Activated CD4-positive, alpha-beta T cell treated with anti-CD3 and anti-CD28 coated beads, Interleukin-2, amount 10 ng/mL, durations not matched to agents 7 days and 5 days (primary cell): ENCODE measurements at regions not wholly inside any gene's neighbourhood (a gene's known extent, or its start where the extent isn't known, plus 50 kb on each side); places are given as distances from the start of the nearest gene placed in this dataset.
A peak's percentile ranks its signal among the peaks of the same experiment; 100 is the strongest.

Experiments used
- CTCF ChIA-PET: fragments of 350-600 bp; sonication (Branson Sonifier 250); formaldehyde crosslinking; loops from one replicate; lab custom pipeline; 2021; ENCODE audit warnings: antibody characterized with exemption; lab: Charles Lee
- POLR2A ChIA-PET: fragments of 350-600 bp; sonication (Branson Sonifier 250); formaldehyde crosslinking; loops from one replicate; lab custom pipeline; 2021; ENCODE audit warnings: antibody characterized with exemption; lab: Charles Lee
- DNase-seq: peaks from one replicate; pipeline ENCODE4 v3.0.0-alpha.2; 2020
- H3K27ac Mint-ChIP-seq: one replicate; pipeline ENCODE4 v1.8.0; 2021; ENCODE audit warnings: mild to moderate bottlenecking, moderate library complexity, mixed read lengths
- H3K27me3 Mint-ChIP-seq: one replicate; pipeline ENCODE4 v1.8.0; 2021; ENCODE audit warnings: mixed read lengths
- H3K36me3 Mint-ChIP-seq: one replicate; pipeline ENCODE4 v1.8.0; 2021; ENCODE audit warnings: low read depth, mixed read lengths
- H3K4me1 Mint-ChIP-seq: one replicate; pipeline ENCODE4 v1.8.0; 2021; ENCODE audit warnings: mixed read lengths
- H3K4me3 Mint-ChIP-seq: one replicate; pipeline ENCODE4 v1.8.0; 2021; ENCODE audit warnings: mild to moderate bottlenecking, moderate library complexity, mixed read lengths
- H3K9me3 Mint-ChIP-seq: one replicate; pipeline ENCODE4 v1.8.0; 2021; ENCODE audit warnings: mixed read lengths

GRCh38 chr4:3343358-3343757 is 50.5 kb downstream of the RGS12 start:
- Mint-ChIP-seq H3K9me3 (no peaks in the 10 kb centered on the region), H3K27me3 (no peaks in the 10 kb centered on the region), H3K4me1 (peaks cover 22% of the 10 kb centered on the region), H3K36me3 (no peaks in the 10 kb centered on the region), H3K4me3 (no peak overlapping the region), H3K27ac (no peak overlapping the region)
- no peak for DNase-seq
- ChIA-PET CTCF (interaction anchor here (0.9 kb wide), 1 partner anchor 25 kb away, joined by 3 read pairs; no protein-coding TSS in a partner anchor), POLR2A (no interaction called here)

DNA sequence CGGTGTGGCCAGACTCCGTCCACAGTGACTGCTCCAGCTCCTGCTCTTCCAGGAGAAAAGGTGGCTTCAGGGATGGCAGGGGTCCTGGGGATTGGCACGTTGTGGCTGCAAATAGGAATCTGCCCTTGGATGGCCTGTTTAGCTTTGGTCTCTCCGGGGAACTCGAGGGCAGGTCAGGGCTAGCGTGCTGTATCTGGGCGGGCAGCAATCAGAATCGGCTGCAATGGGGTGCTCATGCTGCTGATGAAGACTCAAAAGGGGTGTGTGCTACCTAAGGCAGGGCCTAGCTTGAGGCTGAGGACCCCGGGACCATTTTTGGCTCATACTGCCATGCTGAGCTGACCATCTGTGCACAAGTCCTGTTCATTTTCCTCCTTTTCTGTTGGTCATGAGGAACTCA is 51.3 kb downstream of the RGS12 start:
- POLR2A ChIA-PET: no interaction called here
- no peaks in the 10 kb centered on the region for H3K9me3 Mint-ChIP-seq
- H3K4me3 Mint-ChIP-seq: no peak overlapping the region
- H3K27me3 Mint-ChIP-seq: no peaks in the 10 kb centered on the region
- no peaks in the 10 kb centered on the region for H3K36me3 Mint-ChIP-seq
- H3K27ac Mint-ChIP-seq: no peak overlapping the region
- CTCF ChIA-PET: interaction anchor here (0.9 kb wide), 1 partner anchor 26 kb away, joined by 3 read pairs; no protein-coding TSS in a partner anchor
- H3K4me1 Mint-ChIP-seq: peaks cover 22% of the 10 kb centered on the region
- no peak for DNase-seq

GRCh38 chr4:3344596-3344995 is 51.8 kb downstream of the RGS12 start:
- H3K27ac Mint-ChIP-seq: no peak overlapping the region
- ChIA-PET CTCF (no interaction called here), POLR2A (no interaction called here)
- no peaks in the 10 kb centered on the region for H3K27me3 Mint-ChIP-seq
- peaks cover 22% of the 10 kb centered on the region for H3K4me1 Mint-ChIP-seq
- no peak for DNase-seq
- no peaks in the 10 kb centered on the region for H3K36me3 Mint-ChIP-seq
- H3K9me3 Mint-ChIP-seq: no peaks in the 10 kb centered on the region
- no peak overlapping the region for H3K4me3 Mint-ChIP-seq

DNA sequence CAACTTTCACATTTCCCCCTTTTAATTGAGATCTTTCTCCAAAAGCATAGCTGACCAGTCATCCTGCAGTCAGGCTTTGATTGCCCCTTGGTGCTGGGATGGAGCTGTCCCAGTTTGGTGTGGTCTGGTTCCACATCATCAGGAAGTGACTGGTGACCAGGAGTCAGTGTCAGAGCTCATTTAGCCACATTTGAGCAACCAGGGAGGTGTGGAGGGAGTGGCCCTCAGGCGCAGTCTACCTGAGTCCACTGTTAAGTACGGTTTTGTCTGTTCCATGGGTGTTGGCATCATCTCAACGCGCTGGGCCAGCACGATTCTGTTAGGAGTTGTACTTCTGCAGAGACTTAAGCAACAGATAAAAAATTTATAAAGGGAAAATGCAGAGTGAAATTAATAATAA is 52.6 kb downstream of the RGS12 start:
- ChIA-PET POLR2A (no interaction called here), CTCF (interaction anchor here (1.7 kb wide), 1 partner anchor 10 kb away, joined by 10 read pairs; no protein-coding TSS in a partner anchor)
- no peak for DNase-seq

GRCh38 chr4:3346146-3346545 is 53.3 kb downstream of the RGS12 start:
- ChIA-PET CTCF (interaction anchor here (0.8 to 1.7 kb wide), 7 partner anchors 9 to 135 kb away, joined by 3 to 10 read pairs (median 4); partner anchors contain the start of gene HGFAC), POLR2A (interaction anchor here (0.6 kb wide), 1 partner anchor 17 kb away, joined by 3 read pairs; no protein-coding TSS in a partner anchor)
- no peaks in the 10 kb centered on the region for H3K36me3 Mint-ChIP-seq
- no peak overlapping the region for H3K27ac Mint-ChIP-seq
- DNase-seq: peak; percentile 66
- H3K27me3 Mint-ChIP-seq: no peaks in the 10 kb centered on the region
- no peak overlapping the region for H3K4me3 Mint-ChIP-seq
- peaks cover 22% of the 10 kb centered on the region for H3K4me1 Mint-ChIP-seq
- H3K9me3 Mint-ChIP-seq: no peaks in the 10 kb centered on the region

More for the DNA sequence above, 52.6 kb downstream of the RGS12 start:
- no peaks in the 10 kb centered on the region for H3K36me3 Mint-ChIP-seq
- no peaks in the 10 kb centered on the region for H3K9me3 Mint-ChIP-seq
- no peak overlapping the region for H3K27ac Mint-ChIP-seq
- H3K27me3 Mint-ChIP-seq: no peaks in the 10 kb centered on the region
- no peak overlapping the region for H3K4me3 Mint-ChIP-seq
- peaks cover 22% of the 10 kb centered on the region for H3K4me1 Mint-ChIP-seq

DNA sequence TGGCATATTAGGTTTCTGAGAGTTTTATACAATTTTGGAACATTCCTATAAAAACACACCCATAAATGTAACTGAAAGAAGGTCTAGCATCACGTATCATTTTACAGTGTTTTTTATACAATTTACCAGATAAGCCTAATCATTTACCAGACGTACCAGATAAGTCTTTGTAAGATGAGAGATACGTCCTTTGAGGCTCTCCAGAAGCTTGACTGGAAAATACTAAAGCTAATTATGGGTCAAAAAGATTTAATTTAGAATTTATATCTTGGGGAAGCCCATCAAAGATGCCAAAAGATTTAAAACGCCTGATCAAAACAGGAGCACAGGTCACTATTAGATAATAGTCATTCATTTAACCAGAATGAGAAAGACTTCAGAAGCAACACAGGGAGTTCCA is 55.0 kb downstream of the RGS12 start:
- Mint-ChIP-seq H3K27me3 (no peaks in the 10 kb centered on the region), H3K9me3 (peaks cover 12% of the 10 kb centered on the region), H3K4me3 (no peak overlapping the region), H3K27ac (no peak overlapping the region), H3K4me1 (peaks cover 11% of the 10 kb centered on the region), H3K36me3 (peaks cover 4% of the 10 kb centered on the region)
- CTCF ChIA-PET: no interaction called here
- DNase-seq: no peak
- POLR2A ChIA-PET: no interaction called here

DNA sequence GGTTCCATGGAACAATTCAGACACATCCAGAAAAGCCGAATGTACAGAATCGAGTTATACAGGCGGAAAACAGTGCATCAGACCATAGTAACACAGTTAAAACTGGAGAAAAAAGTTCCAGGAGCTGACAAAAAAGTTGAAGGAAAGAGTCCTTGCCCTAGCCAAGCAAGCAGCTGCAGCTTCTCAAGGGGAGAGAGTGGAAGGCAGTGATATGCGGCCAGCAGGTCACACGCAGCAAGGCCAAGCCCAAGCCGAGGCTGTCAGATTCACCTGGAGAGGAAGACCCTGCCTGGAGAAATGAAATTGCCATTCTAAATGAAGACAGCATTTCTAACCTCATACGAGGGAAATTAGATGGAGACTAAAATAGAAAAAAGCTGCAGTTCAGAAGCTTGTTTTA is 55.8 kb downstream of the RGS12 start:
- H3K27me3 Mint-ChIP-seq: no peaks in the 10 kb centered on the region
- H3K9me3 Mint-ChIP-seq: peaks cover 15% of the 10 kb centered on the region
- peaks cover 7% of the 10 kb centered on the region for H3K36me3 Mint-ChIP-seq
- H3K4me1 Mint-ChIP-seq: peaks cover 11% of the 10 kb centered on the region
- DNase-seq: no peak
- CTCF ChIA-PET: no interaction called here
- POLR2A ChIA-PET: no interaction called here
- no peak overlapping the region for H3K27ac Mint-ChIP-seq
- no peak overlapping the region for H3K4me3 Mint-ChIP-seq

DNA sequence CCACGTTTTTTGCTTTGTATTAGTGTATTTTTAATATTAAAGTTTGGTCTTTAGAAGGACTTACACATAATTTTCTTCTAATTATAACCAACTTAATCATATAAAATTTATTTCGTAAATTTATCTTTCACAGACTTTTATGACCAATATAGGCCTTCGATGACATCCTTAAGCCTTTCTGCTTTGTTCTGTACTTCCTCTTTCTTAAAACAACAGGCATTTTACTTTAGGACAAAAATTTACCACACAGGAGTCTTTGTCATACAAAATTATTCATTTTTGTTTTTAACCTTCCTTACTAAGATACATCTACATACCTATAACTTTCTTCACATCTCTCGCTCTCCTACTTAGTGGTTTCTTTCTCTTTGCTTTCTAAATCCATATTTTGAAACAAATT is 56.3 kb downstream of the RGS12 start:
- no peaks in the 10 kb centered on the region for H3K27me3 Mint-ChIP-seq
- H3K36me3 Mint-ChIP-seq: peaks cover 7% of the 10 kb centered on the region
- H3K4me1 Mint-ChIP-seq: peaks cover 11% of the 10 kb centered on the region
- CTCF ChIA-PET: no interaction called here
- POLR2A ChIA-PET: no interaction called here
- H3K9me3 Mint-ChIP-seq: peaks cover 15% of the 10 kb centered on the region
- no peak overlapping the region for H3K27ac Mint-ChIP-seq
- no peak for DNase-seq
- H3K4me3 Mint-ChIP-seq: no peak overlapping the region

GRCh38 chr4:3351997-3352396 is 59.2 kb downstream of the RGS12 start:
- no peak for DNase-seq
- no peak overlapping the region for H3K27ac Mint-ChIP-seq
- peaks cover 3% of the 10 kb centered on the region for H3K4me1 Mint-ChIP-seq
- CTCF ChIA-PET: interaction anchor here (2.1 kb wide), 1 partner anchor 13 kb away, joined by 8 read pairs; no protein-coding TSS in a partner anchor
- no peak overlapping the region for H3K4me3 Mint-ChIP-seq
- peaks cover 7% of the 10 kb centered on the region for H3K36me3 Mint-ChIP-seq
- POLR2A ChIA-PET: no interaction called here
- peaks cover 15% of the 10 kb centered on the region for H3K9me3 Mint-ChIP-seq
- H3K27me3 Mint-ChIP-seq: no peaks in the 10 kb centered on the region

- POLR2A ChIA-PET: no interaction called here
- CTCF ChIA-PET: interaction anchor here (2.1 kb wide), 1 partner anchor 13 kb away, joined by 8 read pairs; no protein-coding TSS in a partner anchor
- DNase-seq: no peak
- Mint-ChIP-seq H3K9me3 (peaks cover 15% of the 10 kb centered on the region), H3K4me1 (peaks cover 3% of the 10 kb centered on the region), H3K36me3 (peaks cover 7% of the 10 kb centered on the region), H3K27me3 (peaks cover under 1% of the 10 kb centered on the region), H3K27ac (no peak overlapping the region), H3K4me3 (no peak overlapping the region)
These were observed 59.7 kb downstream of the RGS12 start for GRCh38 chr4:3352505-3352904.

- CTCF ChIA-PET: interaction anchor here (3.6 kb wide), 1 partner anchor 7 kb away, joined by 10 read pairs; no protein-coding TSS in a partner anchor
These were observed 60.2 kb downstream of the RGS12 start for GRCh38 chr4:3352941-3353594.

GRCh38 chr4:3353752-3354454 is 61.1 kb downstream of the RGS12 start:
- no peak overlapping the region for H3K27ac Mint-ChIP-seq
- POLR2A ChIA-PET: no interaction called here
- CTCF ChIA-PET: interaction anchor here (3.6 kb wide), 1 partner anchor 8 kb away, joined by 10 read pairs; no protein-coding TSS in a partner anchor
- peaks cover 2% of the 10 kb centered on the region for H3K27me3 Mint-ChIP-seq
- H3K36me3 Mint-ChIP-seq: peaks cover 7% of the 10 kb centered on the region
- H3K9me3 Mint-ChIP-seq: peaks cover 15% of the 10 kb centered on the region
- no peak for DNase-seq
- H3K4me3 Mint-ChIP-seq: no peak overlapping the region
- peaks cover 3% of the 10 kb centered on the region for H3K4me1 Mint-ChIP-seq

More at GRCh38 chr4:3352941-3353594, 60.2 kb downstream of the RGS12 start:
- H3K9me3 Mint-ChIP-seq: peaks cover 15% of the 10 kb centered on the region
- peaks cover 7% of the 10 kb centered on the region for H3K36me3 Mint-ChIP-seq
- POLR2A ChIA-PET: no interaction called here
- DNase-seq: no peak
- peaks cover 2% of the 10 kb centered on the region for H3K27me3 Mint-ChIP-seq
- H3K27ac Mint-ChIP-seq: no peak overlapping the region
- peaks cover 3% of the 10 kb centered on the region for H3K4me1 Mint-ChIP-seq
- H3K4me3 Mint-ChIP-seq: no peak overlapping the region

- DNase-seq: no peak
- H3K36me3 Mint-ChIP-seq: peaks cover 7% of the 10 kb centered on the region
- no peak overlapping the region for H3K4me3 Mint-ChIP-seq
- peaks cover 5% of the 10 kb centered on the region for H3K4me1 Mint-ChIP-seq
- H3K27me3 Mint-ChIP-seq: peaks cover 2% of the 10 kb centered on the region
- CTCF ChIA-PET: interaction anchor here (3.6 kb wide), 1 partner anchor 8 kb away, joined by 10 read pairs; no protein-coding TSS in a partner anchor
- H3K9me3 Mint-ChIP-seq: peaks cover 15% of the 10 kb centered on the region
- POLR2A ChIA-PET: no interaction called here
- H3K27ac Mint-ChIP-seq: no peak overlapping the region
These were observed 61.6 kb downstream of the RGS12 start for GRCh38 chr4:3354455-3354811.
